Thyroid gland (tissue), 4 donors: ENCODE measurements at regions not wholly inside any gene's neighbourhood (a gene's known extent, or its start where the extent isn't known, plus 50 kb on each side); places are given as distances from the start of the nearest gene placed in this dataset.

ENCODE experiments used
- CTCF ChIP-seq, 6 experiments: fragments of 200-600 bp in 3 of 6; fragments of 450-650 bp in 3 of 6; sonication (generic) in 3 of 6; IDR thresholded peaks; one replicate each; pipeline ENCODE4 v1.5.1; 2016 to 2019; ENCODE audit warnings: antibody characterized with exemption in 6 of 6, mild to moderate bottlenecking in 2 of 6, inconsistent platforms in 1 of 6, moderate library complexity in 1 of 6
- POLR2A ChIP-seq, 2 donors: fragments of 450-650 bp; IDR thresholded peaks; one replicate each; pipeline ENCODE4 v1.6.1; 2017; ENCODE audit warnings: antibody characterized with exemption in 2 of 2, mild to moderate bottlenecking in 2 of 2, moderate library complexity in 1 of 2

- TF ChIP-seq CTCF (IDR thresholded peaks at IDR 0.05) = no peak
- TF ChIP-seq POLR2A (IDR thresholded peaks at IDR 0.05) = no peak
Observed at GRCh38 chr10:31146491-31147209, 115.0 kb upstream of the ZNF438 start.
